ENCODE measurements at regions not wholly inside any gene's neighbourhood (a gene's known extent, or its start where the extent isn't known, plus 50 kb on each side); places are given as distances from the start of the nearest gene placed in this dataset.

GRCh38 chr18:67074309-67074708 is 442.2 kb downstream of the DSEL start:
- TF ChIP-seq ZNF274 (IDR thresholded peaks at IDR 0.05; ENCODE audit: low read depth, low read length): no peak
- H3K4me3 ChIP-seq (ENCODE audit: low read length): no peak overlapping the region

GRCh38 chr18:67072791-67073190 is 443.7 kb downstream of the DSEL start:
- H3K4me3 ChIP-seq (ENCODE audit: low read length): no peak overlapping the region

GRCh38 chr18:67068608-67069007 is 447.9 kb downstream of the DSEL start:
- TF ChIP-seq ZNF274 (IDR thresholded peaks at IDR 0.05; ENCODE audit: low read depth, low read length): no peak
- H3K4me3 ChIP-seq (ENCODE audit: low read length): no peak overlapping the region

More at GRCh38 chr18:67072791-67073190, 443.7 kb downstream of the DSEL start:
- TF ChIP-seq ZNF274 (IDR thresholded peaks at IDR 0.05; ENCODE audit: low read depth, low read length): no peak

- H3K4me3 ChIP-seq (ENCODE audit: low read length): no peak overlapping the region
- no peak for TF ChIP-seq ZNF274 (IDR thresholded peaks at IDR 0.05; ENCODE audit: low read depth, low read length)
Observed at GRCh38 chr18:67047334-67047733, 443.4 kb upstream of the CDH19 start.

GRCh38 chr18:67043276-67043675 is 439.4 kb upstream of the CDH19 start:
- no peak overlapping the region for H3K4me3 ChIP-seq (ENCODE audit: low read length)
- no peak for TF ChIP-seq ZNF274 (IDR thresholded peaks at IDR 0.05; ENCODE audit: low read depth, low read length)

- H3K4me3 ChIP-seq (ENCODE audit: low read length): no peak overlapping the region
- no peak for TF ChIP-seq ZNF274 (IDR thresholded peaks at IDR 0.05; ENCODE audit: low read depth, low read length)
Observed at GRCh38 chr18:67041334-67041733, 437.4 kb upstream of the CDH19 start.

GRCh38 chr18:67035026-67035425 is 431.1 kb upstream of the CDH19 start:
- no peak overlapping the region for H3K4me3 ChIP-seq (ENCODE audit: low read length)
- no peak for TF ChIP-seq ZNF274 (IDR thresholded peaks at IDR 0.05; ENCODE audit: low read depth, low read length)

- TF ChIP-seq ZNF274 (IDR thresholded peaks at IDR 0.05; ENCODE audit: low read depth, low read length): no peak
Observed at GRCh38 chr18:67023059-67023458, 419.2 kb upstream of the CDH19 start.

GRCh38 chr18:67010919-67011318 is 407.0 kb upstream of the CDH19 start:
- TF ChIP-seq ZNF274 (IDR thresholded peaks at IDR 0.05; ENCODE audit: low read depth, low read length): no peak

More at GRCh38 chr18:67023059-67023458, 419.2 kb upstream of the CDH19 start:
- H3K4me3 ChIP-seq (ENCODE audit: low read length): no peak overlapping the region

GRCh38 chr18:67007999-67008398 is 404.1 kb upstream of the CDH19 start:
- H3K4me3 ChIP-seq (ENCODE audit: low read length): no peak overlapping the region
- no peak for TF ChIP-seq ZNF274 (IDR thresholded peaks at IDR 0.05; ENCODE audit: low read depth, low read length)

More at GRCh38 chr18:67010919-67011318, 407.0 kb upstream of the CDH19 start:
- no peak overlapping the region for H3K4me3 ChIP-seq (ENCODE audit: low read length)

GRCh38 chr18:67007085-67007484 is 403.2 kb upstream of the CDH19 start:
- TF ChIP-seq ZNF274 (IDR thresholded peaks at IDR 0.05; ENCODE audit: low read depth, low read length): no peak
- no peak overlapping the region for H3K4me3 ChIP-seq (ENCODE audit: low read length)

GRCh38 chr18:67001052-67001451 is 397.2 kb upstream of the CDH19 start:
- no peak for TF ChIP-seq ZNF274 (IDR thresholded peaks at IDR 0.05; ENCODE audit: low read depth, low read length)
- H3K4me3 ChIP-seq (ENCODE audit: low read length): no peak overlapping the region

- H3K4me3 ChIP-seq (ENCODE audit: low read length): no peak overlapping the region
- TF ChIP-seq ZNF274 (IDR thresholded peaks at IDR 0.05; ENCODE audit: low read depth, low read length): no peak
Observed at GRCh38 chr18:66999003-66999402, 395.1 kb upstream of the CDH19 start.

- H3K4me3 ChIP-seq (ENCODE audit: low read length): no peak overlapping the region
- no peak for TF ChIP-seq ZNF274 (IDR thresholded peaks at IDR 0.05; ENCODE audit: low read depth, low read length)
Observed at GRCh38 chr18:66995270-66995669, 391.4 kb upstream of the CDH19 start.

- TF ChIP-seq ZNF274 (IDR thresholded peaks at IDR 0.05; ENCODE audit: low read depth, low read length): no peak
- H3K4me3 ChIP-seq (ENCODE audit: low read length): no peak overlapping the region
Observed at GRCh38 chr18:66994790-66995189, 390.9 kb upstream of the CDH19 start.

- no peak for TF ChIP-seq ZNF274 (IDR thresholded peaks at IDR 0.05; ENCODE audit: low read depth, low read length)
- H3K4me3 ChIP-seq (ENCODE audit: low read length): no peak overlapping the region
Observed at GRCh38 chr18:66993492-66993891, 389.6 kb upstream of the CDH19 start.
